GM18498 (cell line): ENCODE measurements at regions not wholly inside any gene's neighbourhood (a gene's known extent, or its start where the extent isn't known, plus 50 kb on each side); places are given as distances from the start of the nearest gene placed in this dataset.
"Not testable (repeated sequence)": the region's sequence is repeated elsewhere in the genome, so short reads cannot be mapped to it uniquely, and the experiment has no call there.

Source experiments
- ATAC-seq: cut with Tn5 transposase; IDR thresholded peaks from one replicate; pipeline ENCODE4 v1.9.1; 2021; ENCODE audit warnings: mild to moderate bottlenecking, moderate library complexity; ENCODE audit not compliant: unreplicated experiment

GRCh38 chr5:10019236-10019635, 230.5 kb downstream of the ATPSCKMT start:
- ATAC-seq: no peak

- ATAC-seq: no peak
Measured at GRCh38 chr5:10018201-10019069, 231.3 kb downstream of the ATPSCKMT start.

GRCh38 chr5:10017786-10018185, 231.9 kb downstream of the ATPSCKMT start:
- no peak for ATAC-seq

GRCh38 chr5:10016559-10016958, 233.1 kb downstream of the ATPSCKMT start:
- not testable (repeated sequence) for ATAC-seq

GRCh38 chr5:10015681-10016080, 234.0 kb downstream of the ATPSCKMT start:
- ATAC-seq: not testable (repeated sequence)

GRCh38 chr5:10009802-10010201, 239.9 kb downstream of the ATPSCKMT start:
- ATAC-seq: no peak

- ATAC-seq: no peak
Measured at GRCh38 chr5:9987101-9987500, 262.6 kb downstream of the ATPSCKMT start.

- no peak for ATAC-seq
Measured at GRCh38 chr5:9977070-9977469, 272.6 kb downstream of the ATPSCKMT start.

- no peak for ATAC-seq
Measured at GRCh38 chr5:9976621-9977020, 273.1 kb downstream of the ATPSCKMT start.

GRCh38 chr5:9972059-9972458, 277.6 kb downstream of the ATPSCKMT start:
- no peak for ATAC-seq

GRCh38 chr5:9971301-9971700, 278.4 kb downstream of the ATPSCKMT start:
- no peak for ATAC-seq

- ATAC-seq: no peak
Measured at GRCh38 chr5:9958914-9959313, 290.8 kb downstream of the ATPSCKMT start.

- ATAC-seq: no peak
Measured at GRCh38 chr5:9957214-9957613, 292.5 kb downstream of the ATPSCKMT start.

- ATAC-seq: no peak
Measured at GRCh38 chr5:9956725-9957124, 293.0 kb downstream of the ATPSCKMT start.

GRCh38 chr5:9955586-9955985, 294.1 kb downstream of the ATPSCKMT start:
- ATAC-seq: no peak

GRCh38 chr5:9954869-9955268, 294.8 kb downstream of the ATPSCKMT start:
- ATAC-seq: no peak

- no peak for ATAC-seq
Measured at GRCh38 chr5:9953691-9954090, 296.0 kb downstream of the ATPSCKMT start.

- ATAC-seq: no peak
Measured at GRCh38 chr5:9951865-9952516, 297.7 kb downstream of the ATPSCKMT start.

- ATAC-seq: no peak
Measured at GRCh38 chr5:9947944-9948343, 301.7 kb downstream of the ATPSCKMT start.

- ATAC-seq: no peak
Measured at GRCh38 chr5:9947225-9947714, 302.4 kb downstream of the ATPSCKMT start.

- no peak for ATAC-seq
Measured at GRCh38 chr5:9932770-9933169, 302.6 kb upstream of the TAS2R1 start.

- ATAC-seq: no peak
Measured at GRCh38 chr5:9930156-9930555, 300.0 kb upstream of the TAS2R1 start.
